Coronary artery (tissue), 2 donors: ENCODE measurements at regions not wholly inside any gene's neighbourhood (a gene's known extent, or its start where the extent isn't known, plus 50 kb on each side); places are given as distances from the start of the nearest gene placed in this dataset.

Experiments used
- DNase-seq: peaks from one replicate; pipeline ENCODE4 v3.0.0-alpha.2; 2017; ENCODE audit warnings: low spot score
- H3K27ac ChIP-seq, 2 donors: fragments of 200-600 bp; sonication (generic); one replicate each; pipeline ENCODE4 v1.5.1; 2016 to 2019
- H3K4me3 ChIP-seq: fragments of 200-600 bp; sonication (generic); 2 replicates; pipeline ENCODE4 v1.5.1; 2016; ENCODE audit warnings: mild to moderate bottlenecking, moderate library complexity
- CTCF ChIP-seq: fragments of 200-600 bp; sonication (generic); IDR thresholded peaks from one replicate; pipeline ENCODE4 v1.5.1; 2019; ENCODE audit warnings: antibody characterized with exemption

- H3K27ac ChIP-seq, result no peak overlapping the region
- H3K4me3 ChIP-seq, result no peak overlapping the region
- peak; percentile 19 for DNase-seq
Measured at GRCh38 chr3:41148478-41148877, 50.8 kb upstream of the CTNNB1 start.

DNA sequence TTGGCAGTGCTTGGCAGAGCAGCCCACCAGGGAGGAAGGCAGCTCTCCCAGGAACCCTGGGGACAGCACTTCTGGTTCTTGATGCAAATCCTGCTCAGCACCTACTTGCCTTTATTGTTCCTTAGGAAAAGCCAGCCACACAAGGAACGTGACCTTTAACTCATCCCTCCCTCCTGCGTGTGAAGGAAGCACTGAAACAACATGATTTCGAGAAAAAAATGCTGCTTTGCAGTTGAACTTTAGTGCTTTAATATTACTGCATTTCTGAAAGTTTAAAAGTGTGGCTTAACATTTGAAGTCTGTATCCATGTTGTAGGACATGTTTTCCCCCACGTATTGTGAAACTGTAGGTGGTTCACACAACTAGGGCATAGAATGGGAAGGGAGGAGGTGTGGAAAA, 50.4 kb upstream of the CTNNB1 start:
- Histone ChIP-seq H3K4me3 (no peak overlapping the region), H3K27ac (no peak overlapping the region)
- DNase-seq, result peak; percentile 12
- no peak for TF ChIP-seq CTCF

More at GRCh38 chr3:41148478-41148877, 50.8 kb upstream of the CTNNB1 start:
- TF ChIP-seq CTCF, result no peak
